ENCODE measurements at regions not wholly inside any gene's neighbourhood (a gene's known extent, or its start where the extent isn't known, plus 50 kb on each side); places are given as distances from the start of the nearest gene placed in this dataset.

- Histone ChIP-seq H3K4me3 (no peak overlapping the region), H3K36me3 (no peaks in the 10 kb centered on the region), H3K27me3 (no peaks in the 10 kb centered on the region), H3K27ac (no peak overlapping the region), H3K4me1 (no peaks in the 10 kb centered on the region), H3K9me3 (no peaks in the 10 kb centered on the region)
- no peak for ATAC-seq
- TF ChIP-seq POLR2AphosphoS5 (IDR thresholded peaks at IDR 0.05) = no peak
- TF ChIP-seq CTCF (IDR thresholded peaks at IDR 0.05) = no peak
- no peak for TF ChIP-seq EP300 (IDR thresholded peaks at IDR 0.05)
- no peak for TF ChIP-seq POLR2A (IDR thresholded peaks at IDR 0.05)
Observed at GRCh38 chr5:68845131-68845530, 248.7 kb upstream of the SLC30A5 start.

- no peaks in the 10 kb centered on the region for H3K27me3 ChIP-seq
- no peak overlapping the region for H3K27ac ChIP-seq
- no peaks in the 10 kb centered on the region for H3K36me3 ChIP-seq
- H3K4me3 ChIP-seq = no peak overlapping the region
- no peaks in the 10 kb centered on the region for H3K9me3 ChIP-seq
- no peak for ATAC-seq
- TF ChIP-seq CTCF (IDR thresholded peaks at IDR 0.05) = no peak
- TF ChIP-seq POLR2A (IDR thresholded peaks at IDR 0.05) = no peak
- TF ChIP-seq POLR2AphosphoS5 (IDR thresholded peaks at IDR 0.05) = no peak
- TF ChIP-seq EP300 (IDR thresholded peaks at IDR 0.05) = no peak
- whole genome bisulfite sequencing, 2 donors (ENCODE audit: low coverage in 1 of 2) = 83 to 89% methylated on average over 2 to 3 of the region's 3 CpGs
- H3K4me1 ChIP-seq = no peaks in the 10 kb centered on the region
Observed at GRCh38 chr5:68846828-68847227, 247.0 kb upstream of the SLC30A5 start.

DNA sequence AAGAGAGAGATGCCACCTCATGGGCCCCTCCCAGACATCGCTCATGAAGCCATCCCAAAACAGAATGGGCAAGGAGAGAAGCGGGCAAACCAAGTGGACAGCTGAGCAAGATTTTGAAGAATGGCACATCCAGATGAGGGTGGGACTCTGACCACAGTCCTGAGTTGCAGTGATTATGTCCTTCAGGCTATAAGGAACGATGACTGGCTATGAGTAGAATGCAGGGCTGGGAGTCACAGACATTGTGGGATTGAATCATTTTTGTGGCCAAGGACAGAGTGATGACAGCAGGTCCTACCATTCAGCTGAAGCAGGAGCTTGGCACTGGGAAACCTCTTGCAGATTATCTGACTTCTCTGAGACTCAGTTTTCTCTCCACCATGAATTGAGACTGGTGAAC, 245.7 kb upstream of the SLC30A5 start:
- 63 to 82% methylated on average over 2 to 3 of the region's 3 CpGs for WGBS, 2 donors (ENCODE audit: low coverage in 1 of 2)

GRCh38 chr5:68849103-68849502, 244.7 kb upstream of the SLC30A5 start:
- no peak for TF ChIP-seq POLR2A (IDR thresholded peaks at IDR 0.05)
- no peak for TF ChIP-seq CTCF (IDR thresholded peaks at IDR 0.05)
- no peak for TF ChIP-seq POLR2AphosphoS5 (IDR thresholded peaks at IDR 0.05)
- no peak for TF ChIP-seq EP300 (IDR thresholded peaks at IDR 0.05)
- Histone ChIP-seq H3K36me3 (no peaks in the 10 kb centered on the region), H3K4me1 (no peaks in the 10 kb centered on the region), H3K4me3 (no peak overlapping the region), H3K27me3 (no peaks in the 10 kb centered on the region), H3K27ac (no peak overlapping the region), H3K9me3 (no peaks in the 10 kb centered on the region)
- no peak for ATAC-seq

More for the DNA sequence above, 245.7 kb upstream of the SLC30A5 start:
- no peak overlapping the region for H3K4me3 ChIP-seq
- no peak overlapping the region for H3K27ac ChIP-seq
- no peaks in the 10 kb centered on the region for H3K4me1 ChIP-seq
- no peaks in the 10 kb centered on the region for H3K9me3 ChIP-seq
- TF ChIP-seq POLR2A (IDR thresholded peaks at IDR 0.05) (no peak), POLR2AphosphoS5 (IDR thresholded peaks at IDR 0.05) (no peak), CTCF (IDR thresholded peaks at IDR 0.05) (no peak), EP300 (IDR thresholded peaks at IDR 0.05) (no peak)
- ATAC-seq = no peak
- H3K36me3 ChIP-seq = no peaks in the 10 kb centered on the region
- H3K27me3 ChIP-seq = no peaks in the 10 kb centered on the region

DNA sequence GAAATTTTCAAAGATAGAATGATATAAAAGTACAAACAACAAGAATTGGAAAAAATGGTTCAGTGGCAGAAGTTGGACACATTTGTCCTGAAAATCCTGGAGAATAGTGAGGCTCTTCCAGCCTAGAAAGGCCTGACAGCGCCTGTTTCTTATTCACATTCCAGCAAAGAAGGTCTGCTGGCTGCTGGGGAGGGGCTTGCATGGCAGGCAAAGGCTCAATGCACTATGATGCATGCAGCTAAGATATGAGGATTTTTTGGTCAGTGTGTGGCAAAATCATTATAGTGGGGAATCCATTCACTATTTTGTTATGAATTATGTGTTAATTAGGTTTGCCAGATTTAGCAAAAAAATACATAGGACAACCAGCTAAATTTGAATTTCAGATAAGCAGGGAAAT, 243.9 kb upstream of the SLC30A5 start:
- Histone ChIP-seq H3K4me1 (no peaks in the 10 kb centered on the region), H3K9me3 (no peaks in the 10 kb centered on the region), H3K27ac (no peak overlapping the region), H3K27me3 (no peaks in the 10 kb centered on the region), H3K4me3 (no peak overlapping the region), H3K36me3 (no peaks in the 10 kb centered on the region)
- TF ChIP-seq POLR2AphosphoS5 (IDR thresholded peaks at IDR 0.05) (no peak), CTCF (IDR thresholded peaks at IDR 0.05) (no peak), POLR2A (IDR thresholded peaks at IDR 0.05) (no peak), EP300 (IDR thresholded peaks at IDR 0.05) (no peak)
- 73 to 86% methylated on average over 1 of the region's 1 CpG for WGBS, 2 donors (ENCODE audit: low coverage in 1 of 2)
- no peak for ATAC-seq

Measured in gastroesophageal sphincter (tissue), 4 donors.